GF-D8 (cell line): ENCODE measurements at regions not wholly inside any gene's neighbourhood (a gene's known extent, or its start where the extent isn't known, plus 50 kb on each side); places are given as distances from the start of the nearest gene placed in this dataset.

Source experiments
- DNase-seq: peaks from one replicate; lab custom pipeline; 2025; lab: John Stamatoyannopoulos, UW

GRCh38 chr2:176388861-176389260, 119.6 kb downstream of the MTX2 start:
- no peak for DNase-seq

GRCh38 chr2:176390276-176391147, 121.3 kb downstream of the MTX2 start:
- no peak for DNase-seq

GRCh38 chr2:176391148-176391419, 121.8 kb downstream of the MTX2 start:
- DNase-seq, result no peak

DNA sequence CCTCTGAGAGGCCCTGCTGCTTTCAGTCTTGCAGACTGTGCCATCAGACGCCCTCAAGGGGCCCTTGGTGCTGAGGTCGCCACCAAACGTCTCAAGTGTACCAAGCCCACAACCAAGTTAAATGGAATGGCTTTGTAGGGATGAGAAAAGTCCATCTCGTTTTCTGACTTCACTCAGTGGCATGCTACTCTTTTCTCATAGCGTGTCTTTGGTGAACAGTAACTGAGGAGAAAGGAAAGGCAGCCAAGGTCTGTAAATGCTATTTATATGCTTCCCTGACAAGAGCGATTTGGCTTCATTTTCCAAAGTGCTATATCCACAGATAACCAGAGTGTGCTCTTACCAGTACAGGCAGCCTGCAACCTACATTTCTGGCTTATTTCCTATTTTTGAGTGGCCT, 123.0 kb downstream of the MTX2 start:
- no peak for DNase-seq

DNA sequence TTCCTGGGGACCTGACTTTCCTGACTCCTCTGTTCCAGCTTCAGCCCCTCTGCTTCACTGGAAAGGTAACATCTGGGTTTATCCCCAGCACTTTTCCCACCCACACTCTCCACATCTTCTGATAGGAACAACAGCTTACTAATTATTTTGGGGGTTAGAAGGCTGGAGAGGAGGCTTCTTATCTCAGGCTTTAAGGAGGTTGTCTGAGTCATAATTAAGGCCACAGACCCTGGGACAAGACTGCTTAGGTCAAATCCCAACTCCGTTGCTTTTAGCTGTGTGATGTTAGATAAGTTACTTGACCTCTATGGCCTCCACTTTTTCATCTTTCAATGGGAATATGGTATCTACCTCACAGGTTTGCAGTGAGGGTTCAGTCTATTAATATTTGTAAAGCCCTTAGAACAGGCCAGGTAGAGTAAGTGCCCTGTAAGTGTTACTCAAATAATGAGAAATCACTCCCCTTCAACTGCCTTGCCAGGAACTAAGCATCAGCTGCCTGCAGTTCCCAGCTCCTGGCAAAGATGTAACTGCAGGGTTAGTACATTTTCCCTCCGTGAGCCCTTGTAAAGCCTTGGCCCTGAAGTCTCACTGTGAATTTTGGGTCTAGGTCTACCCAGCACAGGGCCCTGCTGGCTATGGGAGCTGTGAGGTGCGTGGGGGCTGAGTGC, 123.6 kb downstream of the MTX2 start:
- no peak for DNase-seq

- no peak for DNase-seq
Observed at GRCh38 chr2:176395273-176395854, 126.1 kb downstream of the MTX2 start.

- DNase-seq, result no peak
Observed at GRCh38 chr2:176398243-176399073, 129.2 kb downstream of the MTX2 start.

DNA sequence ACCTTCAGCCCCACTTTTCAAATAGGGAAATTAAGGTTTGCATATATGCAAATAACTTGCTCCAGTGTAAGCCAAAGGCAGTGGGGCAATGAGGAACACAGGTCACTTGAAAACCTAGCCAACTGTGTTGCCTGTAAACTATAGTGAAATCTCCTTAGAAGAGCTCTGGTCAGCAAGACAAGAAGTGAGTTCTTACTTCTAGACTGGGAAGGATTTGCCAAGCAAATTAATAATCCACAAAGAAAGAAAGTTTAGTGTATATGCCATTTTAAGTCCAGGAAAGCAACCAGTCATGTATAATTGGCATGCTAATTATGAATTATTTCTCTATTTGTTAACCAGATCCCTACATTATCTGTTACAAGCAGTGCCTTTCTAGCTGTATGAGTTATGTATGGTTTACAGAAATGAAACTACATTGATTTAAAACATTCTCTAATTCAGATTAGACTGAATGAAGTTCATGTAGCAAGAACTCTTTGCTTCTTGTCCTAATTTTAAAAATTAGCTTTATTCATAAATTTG, 129.9 kb downstream of the MTX2 start:
- no peak for DNase-seq

DNA sequence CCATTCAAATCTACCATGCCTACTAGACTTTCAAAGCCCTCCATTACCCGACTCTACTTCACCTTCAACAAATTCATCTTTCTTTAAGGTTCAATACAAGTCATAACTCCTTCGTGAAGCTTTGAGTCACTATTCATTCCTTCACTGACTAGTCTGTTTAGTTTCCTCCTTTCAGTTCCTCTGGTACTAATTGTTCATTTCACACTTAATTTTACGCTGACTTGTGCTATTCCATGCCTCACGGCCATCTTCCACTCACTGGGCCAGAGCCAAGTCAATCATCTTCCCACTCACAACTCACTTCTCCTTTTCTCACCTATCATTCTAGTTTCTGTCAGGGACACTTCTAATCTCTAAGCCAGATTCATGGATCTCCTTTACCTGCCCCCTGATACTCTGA, 136.2 kb downstream of the MTX2 start:
- no peak for DNase-seq

DNA sequence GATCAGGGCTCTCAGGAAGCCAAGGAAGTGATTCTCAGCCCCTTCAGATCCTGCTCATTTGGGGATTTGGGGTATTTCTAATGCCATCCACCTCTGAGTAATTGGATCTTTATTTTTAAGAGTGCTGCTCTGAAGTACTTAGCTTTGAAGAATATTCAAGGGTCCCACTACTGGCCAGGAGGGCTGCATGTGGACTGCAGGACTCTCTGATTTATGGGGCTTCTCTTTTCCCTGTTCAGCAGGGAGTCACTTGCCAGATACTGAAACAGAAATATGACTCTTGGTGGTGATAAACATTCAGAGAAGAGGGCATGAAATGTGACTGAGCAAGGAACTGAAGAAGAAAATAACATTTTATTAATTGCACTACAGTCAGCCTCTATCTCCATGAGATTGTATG, 138.5 kb downstream of the MTX2 start:
- DNase-seq, result no peak

DNA sequence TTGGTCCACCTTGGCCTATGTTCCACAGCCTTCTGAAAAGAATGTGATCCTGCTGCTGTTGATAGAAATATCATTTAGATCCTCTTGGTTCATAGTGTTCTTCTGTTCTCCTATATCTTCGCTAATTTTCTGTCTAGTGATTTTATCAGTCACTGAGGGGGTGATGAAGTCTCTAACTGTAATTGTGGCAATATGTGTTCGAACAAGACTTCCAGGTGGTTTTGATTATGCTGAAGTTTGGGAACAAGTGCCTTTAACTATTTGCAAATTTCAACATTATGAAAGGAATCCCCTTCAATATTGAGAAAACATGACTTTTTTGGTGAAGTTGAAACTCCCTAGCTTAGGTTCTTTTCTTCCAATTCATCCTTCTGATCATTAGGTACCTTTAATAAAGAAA, 140.4 kb downstream of the MTX2 start:
- no peak for DNase-seq

GRCh38 chr2:176412136-176412535, 142.9 kb downstream of the MTX2 start:
- DNase-seq, result no peak

DNA sequence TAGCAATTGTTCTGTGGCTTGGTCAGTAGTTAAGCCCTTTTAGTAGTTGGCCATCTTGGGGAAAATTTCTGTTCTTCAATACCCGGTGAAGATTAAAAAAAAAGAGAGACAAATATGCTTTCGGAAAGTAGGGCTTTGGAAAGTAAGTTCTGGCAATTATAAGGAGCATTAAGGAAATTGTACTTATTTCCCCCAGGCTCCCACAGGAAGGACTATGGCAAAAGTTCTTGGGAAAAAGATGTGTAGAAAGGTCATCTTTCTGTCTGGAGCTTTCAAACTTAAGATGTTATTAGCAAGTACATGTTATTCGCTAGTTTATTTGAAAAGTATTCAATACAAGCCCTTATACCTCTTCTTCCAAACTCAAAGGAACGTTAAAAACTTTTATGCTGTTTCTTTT, 144.5 kb downstream of the MTX2 start:
- no peak for DNase-seq

- no peak for DNase-seq
Observed at GRCh38 chr2:176414641-176415040, 145.4 kb downstream of the MTX2 start.

- no peak for DNase-seq
Observed at GRCh38 chr2:176415174-176415895, 146.1 kb downstream of the MTX2 start.

DNA sequence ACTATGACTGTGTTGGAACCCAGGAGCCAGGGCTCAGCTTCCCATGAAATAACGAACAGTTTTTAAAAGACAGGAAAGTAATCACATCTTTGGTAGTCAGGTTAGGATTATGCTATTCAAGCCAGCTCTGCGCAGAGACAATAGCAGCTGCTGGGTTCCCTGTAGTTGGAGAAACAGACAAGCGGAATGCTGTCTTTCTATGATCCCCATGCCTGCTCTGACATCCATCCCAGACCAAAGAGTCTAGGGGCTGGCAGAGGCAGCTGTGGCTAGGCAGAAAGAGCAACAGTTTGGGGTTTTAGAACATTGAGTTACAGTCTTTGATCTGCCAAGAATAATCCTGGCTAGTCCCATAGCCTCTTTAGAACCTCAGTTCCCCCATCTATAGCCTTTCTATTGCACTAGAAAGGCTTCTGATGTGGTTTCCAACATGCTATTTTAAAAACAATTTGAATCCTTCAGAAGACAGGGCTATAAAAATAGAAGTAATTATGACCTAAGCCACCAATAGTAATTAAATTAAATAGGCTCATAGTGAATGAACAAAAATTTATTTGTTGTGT, 146.8 kb downstream of the MTX2 start:
- DNase-seq, result no peak

- no peak for DNase-seq
Observed at GRCh38 chr2:176418768-176419167, 149.5 kb downstream of the MTX2 start.

DNA sequence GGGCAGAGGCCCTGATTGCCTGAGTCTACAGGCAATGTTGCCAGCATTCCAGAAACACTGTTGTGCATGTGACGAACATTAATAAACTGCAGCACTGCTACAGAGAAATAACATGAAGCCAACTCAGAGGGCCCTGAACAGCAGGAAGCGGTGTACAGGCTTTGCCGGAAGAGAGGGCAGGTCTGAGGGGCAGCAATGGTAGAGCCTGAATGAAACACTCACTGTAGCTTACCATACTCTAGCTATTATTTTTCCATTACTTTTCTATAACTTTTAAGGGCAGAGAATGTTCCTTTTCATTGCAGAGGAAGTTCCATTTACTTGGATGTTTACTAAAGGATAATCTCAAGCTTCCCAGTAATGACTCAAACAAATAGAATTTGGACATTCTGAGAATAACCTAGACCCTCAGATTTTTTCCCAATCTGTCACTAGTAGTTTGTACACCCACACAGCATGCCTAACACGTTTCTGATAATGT, 150.4 kb downstream of the MTX2 start:
- no peak for DNase-seq

DNA sequence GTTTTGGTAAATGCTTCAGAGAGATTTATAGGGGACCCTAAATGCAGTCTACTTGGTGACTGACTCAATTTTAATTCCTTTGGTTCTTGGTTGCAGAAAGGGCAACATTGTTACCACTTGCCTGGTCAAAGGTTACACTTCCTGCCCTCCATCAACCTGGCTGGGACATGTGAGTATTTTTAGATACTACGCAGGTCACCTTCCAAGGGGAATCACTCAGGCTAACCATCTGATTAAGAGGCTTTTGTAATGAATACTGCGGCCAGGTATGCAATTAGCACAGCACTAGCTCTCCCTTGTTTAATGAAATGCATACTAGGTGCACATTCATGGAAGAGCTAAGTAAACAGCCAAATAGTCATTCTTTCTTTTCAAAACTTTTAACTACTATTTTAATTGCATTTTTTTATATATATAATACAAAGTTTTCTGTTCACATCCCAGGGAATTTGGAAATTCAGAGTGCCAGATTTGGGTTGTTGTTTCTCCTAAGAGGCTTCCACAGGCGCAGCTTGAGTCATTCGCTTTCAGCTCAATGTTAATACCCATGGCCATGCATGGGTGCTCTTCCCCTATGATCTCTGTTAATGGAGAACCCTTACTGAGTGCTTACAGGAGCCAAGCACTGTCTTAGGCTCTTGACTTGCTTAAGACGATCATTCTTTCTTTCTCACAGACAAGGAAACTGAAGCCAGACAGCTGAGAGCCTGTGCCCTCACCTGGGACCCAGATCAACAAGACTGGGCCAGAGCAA, 152.2 kb downstream of the MTX2 start:
- no peak for DNase-seq

DNA sequence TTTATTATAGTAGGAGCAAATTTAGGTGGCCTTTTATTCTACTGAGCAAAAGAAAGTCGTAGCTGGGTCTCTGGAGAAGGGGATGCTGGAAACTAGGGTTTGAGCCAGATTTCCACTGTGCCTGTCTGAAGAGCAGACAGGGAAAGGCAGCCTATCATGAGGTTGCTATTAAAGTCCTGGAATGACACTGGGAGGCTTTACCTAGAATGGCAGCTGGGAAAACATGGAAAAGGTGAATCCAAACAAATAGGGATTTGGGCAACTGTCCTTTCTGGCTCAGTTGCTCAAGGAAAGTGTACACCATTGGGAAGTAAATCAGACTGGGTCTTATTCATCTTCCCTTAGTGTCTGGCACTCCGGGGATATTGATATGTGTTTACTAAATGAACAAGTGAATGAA, 154.6 kb downstream of the MTX2 start:
- DNase-seq, result no peak
